Adipocyte (in vitro differentiated cells): ENCODE measurements at regions not wholly inside any gene's neighbourhood (a gene's known extent, or its start where the extent isn't known, plus 50 kb on each side); places are given as distances from the start of the nearest gene placed in this dataset.
"Not testable (repeated sequence)": the region's sequence is repeated elsewhere in the genome, so short reads cannot be mapped to it uniquely, and the experiment has no call there.

Source experiments
- DNase-seq: peaks from one replicate; pipeline ENCODE4 v3.0.0-alpha.2; 2015; ENCODE audit warnings: low read depth
- H3K27me3 ChIP-seq: replicated peaks from 2 replicates; pipeline ENCODE4 v1.7.0; 2013; ENCODE audit warnings: mild to moderate bottlenecking, low read length, moderate library complexity; ENCODE audit not compliant: control insufficient read depth, insufficient read depth
- H3K36me3 ChIP-seq: 2 replicates; pipeline ENCODE4 v1.7.0; 2013; ENCODE audit warnings: low read length, mild to moderate bottlenecking, moderate library complexity; ENCODE audit not compliant: control insufficient read depth, insufficient read depth, severe bottlenecking
- H3K4me1 ChIP-seq: 2 replicates; pipeline ENCODE4 v1.7.0; 2013; ENCODE audit warnings: mild to moderate bottlenecking, low read length, moderate library complexity; ENCODE audit not compliant: control insufficient read depth, insufficient read depth
- H3K4me3 ChIP-seq: 2 replicates; pipeline ENCODE4 v1.7.0; 2013; ENCODE audit warnings: mild to moderate bottlenecking, low read length, moderate library complexity
- H3K9ac ChIP-seq: 2 replicates; pipeline ENCODE4 v1.7.0; 2013; ENCODE audit warnings: mild to moderate bottlenecking, low read length, moderate library complexity
- H3K9me3 ChIP-seq: 2 replicates; pipeline ENCODE4 v1.7.0; 2013; ENCODE audit warnings: mild to moderate bottlenecking, low read length, moderate library complexity; ENCODE audit not compliant: control insufficient read depth

- Histone ChIP-seq H3K9me3 (no peaks in the 10 kb centered on the region), H3K27me3 (no peaks in the 10 kb centered on the region), H3K36me3 (no peaks in the 10 kb centered on the region), H3K9ac (no peak overlapping the region), H3K4me1 (no peaks in the 10 kb centered on the region), H3K4me3 (no peak overlapping the region)
- no peak for DNase-seq
These were observed 70.0 kb upstream of the SLC45A1 start for GRCh38 chr1:8247811-8248436.

GRCh38 chr1:8244304-8244703 is 73.6 kb upstream of the SLC45A1 start:
- Histone ChIP-seq H3K27me3 (no peaks in the 10 kb centered on the region), H3K9me3 (no peaks in the 10 kb centered on the region), H3K4me1 (no peaks in the 10 kb centered on the region), H3K36me3 (no peaks in the 10 kb centered on the region), H3K4me3 (no peak overlapping the region), H3K9ac (no peak overlapping the region)
- no peak for DNase-seq

GRCh38 chr1:8242498-8242897 is 75.4 kb upstream of the SLC45A1 start:
- Histone ChIP-seq H3K9me3 (no peaks in the 10 kb centered on the region), H3K4me3 (no peak overlapping the region), H3K4me1 (peaks cover 8% of the 10 kb centered on the region), H3K27me3 (no peaks in the 10 kb centered on the region), H3K36me3 (no peaks in the 10 kb centered on the region), H3K9ac (no peak overlapping the region)
- no peak for DNase-seq

- Histone ChIP-seq H3K9me3 (no peaks in the 10 kb centered on the region), H3K36me3 (no peaks in the 10 kb centered on the region), H3K4me1 (peaks cover 8% of the 10 kb centered on the region), H3K4me3 (no peak overlapping the region), H3K27me3 (no peaks in the 10 kb centered on the region), H3K9ac (no peak overlapping the region)
- DNase-seq, result no peak
These were observed 76.4 kb upstream of the SLC45A1 start for GRCh38 chr1:8241417-8242014.

- Histone ChIP-seq H3K4me3 (no peak overlapping the region), H3K27me3 (no peaks in the 10 kb centered on the region), H3K4me1 (peaks cover 8% of the 10 kb centered on the region), H3K9ac (peak overlapping the region; percentile 39), H3K36me3 (no peaks in the 10 kb centered on the region), H3K9me3 (no peaks in the 10 kb centered on the region)
- no peak for DNase-seq
These were observed 78.4 kb upstream of the SLC45A1 start for GRCh38 chr1:8239306-8240023.

DNA sequence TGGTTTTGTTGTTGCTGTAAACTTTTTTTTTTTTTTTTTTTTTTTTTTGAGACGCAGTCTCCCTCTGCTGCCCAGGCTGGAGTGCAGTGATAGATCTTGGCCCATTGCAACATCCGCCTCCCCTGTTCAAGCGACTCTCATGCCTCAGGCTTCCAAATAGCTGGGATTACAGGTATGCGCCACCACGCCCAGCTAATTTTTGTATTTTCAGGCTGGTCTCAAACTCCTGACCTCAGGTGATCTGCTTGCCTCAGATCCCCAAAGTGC is 78.9 kb upstream of the SLC45A1 start:
- H3K4me3 ChIP-seq, result no peak overlapping the region
- peak; percentile 51 for DNase-seq
- H3K9me3 ChIP-seq, result no peaks in the 10 kb centered on the region
- peaks cover 8% of the 10 kb centered on the region for H3K4me1 ChIP-seq
- H3K27me3 ChIP-seq, result no peaks in the 10 kb centered on the region
- no peaks in the 10 kb centered on the region for H3K36me3 ChIP-seq
- H3K9ac ChIP-seq, result peak overlapping the region; percentile 39

DNA sequence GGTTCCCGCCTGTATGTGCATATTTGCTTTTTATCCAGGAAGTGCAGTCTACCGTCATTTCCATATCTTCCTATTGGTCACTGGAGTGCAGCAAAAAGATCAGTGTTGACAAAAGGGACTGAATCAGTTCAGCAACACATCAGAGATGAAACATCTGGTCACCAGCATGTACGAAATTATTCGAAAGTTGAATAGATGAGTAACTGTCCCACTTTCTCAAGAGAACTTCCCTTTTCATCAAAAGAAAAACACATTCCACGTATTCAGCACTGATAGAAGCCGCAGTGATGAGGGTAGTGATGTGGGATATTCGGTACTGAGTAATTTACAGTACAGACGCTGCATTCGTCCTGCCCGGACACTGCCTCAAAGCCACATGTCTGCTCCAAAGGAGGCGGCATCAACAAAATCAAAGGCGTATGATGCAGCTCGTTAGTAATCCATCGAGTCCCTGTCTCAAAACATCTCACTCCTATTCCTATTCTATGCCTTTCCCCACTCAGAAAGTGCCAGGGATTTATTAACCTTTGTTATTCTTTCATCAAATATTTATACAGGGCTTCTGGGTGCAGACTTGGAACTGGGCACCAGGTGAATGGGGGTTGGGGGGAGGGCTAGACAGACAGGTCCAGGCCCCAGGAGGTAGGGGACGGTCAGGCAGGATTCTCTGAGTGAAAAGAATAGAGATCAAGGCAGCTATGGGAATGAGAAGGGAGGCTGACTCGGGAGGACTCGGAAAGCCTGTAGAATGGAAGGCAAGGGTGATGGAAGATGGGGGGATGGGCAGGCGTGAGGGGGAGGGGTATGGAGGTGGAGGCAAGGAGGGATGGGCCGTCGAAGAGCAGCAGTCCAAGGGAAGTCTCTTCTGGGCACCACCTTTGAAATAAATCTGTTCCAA is 79.5 kb upstream of the SLC45A1 start:
- H3K36me3 ChIP-seq, result no peaks in the 10 kb centered on the region
- no peaks in the 10 kb centered on the region for H3K9me3 ChIP-seq
- H3K4me1 ChIP-seq, result peaks cover 8% of the 10 kb centered on the region
- peak overlapping the region; percentile 24 for H3K4me3 ChIP-seq
- peak; percentile 66 for DNase-seq
- H3K9ac ChIP-seq, result peak overlapping the region; percentile 46
- H3K27me3 ChIP-seq, result no peaks in the 10 kb centered on the region

DNA sequence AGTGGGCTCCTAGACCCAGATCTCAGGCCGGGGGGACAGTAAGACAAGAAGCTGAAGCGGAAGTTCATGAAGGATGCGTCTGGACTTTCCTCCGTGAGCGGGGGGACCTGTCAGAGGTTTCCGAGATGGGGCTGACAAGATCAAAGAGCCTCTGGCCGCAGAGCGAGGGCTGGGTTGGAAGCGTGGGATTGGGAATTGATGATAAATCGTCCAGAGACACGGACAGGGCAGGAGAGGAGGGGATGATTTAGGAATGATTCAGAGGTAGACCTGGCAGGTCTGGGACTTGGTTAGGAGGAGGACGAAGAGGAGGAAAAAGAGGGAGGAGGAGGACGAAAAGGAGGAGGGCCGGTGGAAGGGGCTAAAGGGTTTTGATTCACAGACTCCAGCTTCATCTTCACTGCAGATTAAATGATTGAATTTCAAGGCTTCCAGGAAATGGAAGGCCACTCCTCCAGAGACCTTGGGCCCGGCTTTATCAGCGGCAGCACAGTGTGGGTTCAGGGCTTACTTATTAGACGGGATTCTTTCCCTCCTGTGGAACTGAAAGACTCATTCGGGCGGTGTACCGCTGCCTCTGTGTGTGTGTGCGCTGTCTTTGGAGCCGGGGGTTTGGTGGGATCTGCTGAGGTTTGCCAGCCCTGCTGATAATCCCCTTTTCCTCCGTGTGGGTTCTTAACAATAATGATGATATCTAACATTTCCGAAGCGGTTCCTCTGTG is 85.7 kb upstream of the SLC45A1 start:
- no peaks in the 10 kb centered on the region for H3K36me3 ChIP-seq
- H3K4me3 ChIP-seq, result no peak overlapping the region
- DNase-seq, result no peak
- H3K9ac ChIP-seq, result no peak overlapping the region
- H3K4me1 ChIP-seq, result peaks cover 8% of the 10 kb centered on the region
- H3K9me3 ChIP-seq, result peaks cover 4% of the 10 kb centered on the region
- no peaks in the 10 kb centered on the region for H3K27me3 ChIP-seq

GRCh38 chr1:8230292-8230621 is 87.7 kb upstream of the SLC45A1 start:
- DNase-seq, result no peak
- H3K9ac ChIP-seq, result peak overlapping the region; percentile 38
- H3K4me1 ChIP-seq, result peaks cover 9% of the 10 kb centered on the region
- no peak overlapping the region for H3K4me3 ChIP-seq
- H3K36me3 ChIP-seq, result no peaks in the 10 kb centered on the region
- peaks cover 4% of the 10 kb centered on the region for H3K9me3 ChIP-seq
- H3K27me3 ChIP-seq, result no peaks in the 10 kb centered on the region

- Histone ChIP-seq H3K9me3 (peaks cover 4% of the 10 kb centered on the region), H3K9ac (no peak overlapping the region), H3K4me1 (peaks cover 14% of the 10 kb centered on the region), H3K36me3 (no peaks in the 10 kb centered on the region), H3K4me3 (no peak overlapping the region), H3K27me3 (no peaks in the 10 kb centered on the region)
- DNase-seq, result no peak
These were observed 89.7 kb upstream of the SLC45A1 start for GRCh38 chr1:8228253-8228652.

DNA sequence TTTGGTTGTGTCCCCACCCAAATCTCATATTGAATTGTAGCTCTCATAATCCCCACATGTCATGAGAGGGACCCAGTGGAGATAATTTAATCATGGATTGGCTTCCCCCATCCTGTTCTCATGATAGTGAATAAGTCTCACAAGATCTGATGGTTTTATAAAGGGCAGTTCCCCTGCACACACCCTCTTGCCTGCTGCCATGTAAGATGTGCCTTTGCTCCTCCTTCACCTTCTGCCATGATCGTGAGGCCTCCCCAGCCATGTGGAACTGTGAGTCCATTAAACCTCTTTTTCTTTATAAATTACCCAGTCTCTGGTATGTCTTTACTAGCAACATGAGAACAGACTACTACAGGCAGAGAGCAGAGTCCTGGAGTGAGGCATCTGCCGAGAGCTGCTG is 90.2 kb upstream of the SLC45A1 start:
- H3K27me3 ChIP-seq, H3K9me3 ChIP-seq, H3K4me3 ChIP-seq, H3K36me3 ChIP-seq, H3K9ac ChIP-seq, DNase-seq: not testable (repeated sequence)
- H3K4me1 ChIP-seq, result peaks cover 14% of the 10 kb centered on the region
